ENCODE measurements at regions not wholly inside any gene's neighbourhood (a gene's known extent, or its start where the extent isn't known, plus 50 kb on each side); places are given as distances from the start of the nearest gene placed in this dataset.

DNA sequence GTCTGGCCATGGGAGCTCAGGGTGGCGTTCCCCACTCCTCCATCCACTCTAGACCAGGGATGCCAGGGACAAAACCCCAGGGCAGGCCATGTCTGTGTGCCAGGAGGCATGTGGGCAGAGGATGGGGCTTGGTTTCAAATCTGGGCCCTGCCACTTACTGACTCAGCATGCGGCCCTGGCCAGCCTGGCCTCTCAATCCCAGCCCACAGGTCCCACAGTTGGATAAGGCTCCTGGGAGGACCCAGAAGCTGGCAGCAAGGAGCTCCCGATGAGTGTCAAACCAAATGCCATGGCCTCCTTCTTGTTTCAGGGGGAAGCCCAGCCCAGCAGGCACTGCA is 1290.4 kb downstream of the BRD1 start:
- no peak for TF ChIP-seq POLR2AphosphoS5 (IDR thresholded peaks at IDR 0.05; ENCODE audit: low read depth)
- TF ChIP-seq CREB1 (CRISPR knock-in tag; IDR thresholded peaks at IDR 0.05; ENCODE audit: low read depth) = no peak
- TF ChIP-seq, protein P1, sequence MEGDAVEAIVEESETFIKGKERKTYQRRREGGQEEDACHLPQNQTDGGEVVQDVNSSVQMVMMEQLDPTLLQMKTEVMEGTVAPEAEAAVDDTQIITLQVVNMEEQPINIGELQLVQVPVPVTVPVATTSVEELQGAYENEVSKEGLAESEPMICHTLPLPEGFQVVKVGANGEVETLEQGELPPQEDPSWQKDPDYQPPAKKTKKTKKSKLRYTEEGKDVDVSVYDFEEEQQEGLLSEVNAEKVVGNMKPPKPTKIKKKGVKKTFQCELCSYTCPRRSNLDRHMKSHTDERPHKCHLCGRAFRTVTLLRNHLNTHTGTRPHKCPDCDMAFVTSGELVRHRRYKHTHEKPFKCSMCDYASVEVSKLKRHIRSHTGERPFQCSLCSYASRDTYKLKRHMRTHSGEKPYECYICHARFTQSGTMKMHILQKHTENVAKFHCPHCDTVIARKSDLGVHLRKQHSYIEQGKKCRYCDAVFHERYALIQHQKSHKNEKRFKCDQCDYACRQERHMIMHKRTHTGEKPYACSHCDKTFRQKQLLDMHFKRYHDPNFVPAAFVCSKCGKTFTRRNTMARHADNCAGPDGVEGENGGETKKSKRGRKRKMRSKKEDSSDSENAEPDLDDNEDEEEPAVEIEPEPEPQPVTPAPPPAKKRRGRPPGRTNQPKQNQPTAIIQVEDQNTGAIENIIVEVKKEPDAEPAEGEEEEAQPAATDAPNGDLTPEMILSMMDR (conservative IDR thresholded peaks at IDR 0.05; ENCODE audit: low read depth in 2 of 2) = no peak
- TF ChIP-seq, protein P2, sequence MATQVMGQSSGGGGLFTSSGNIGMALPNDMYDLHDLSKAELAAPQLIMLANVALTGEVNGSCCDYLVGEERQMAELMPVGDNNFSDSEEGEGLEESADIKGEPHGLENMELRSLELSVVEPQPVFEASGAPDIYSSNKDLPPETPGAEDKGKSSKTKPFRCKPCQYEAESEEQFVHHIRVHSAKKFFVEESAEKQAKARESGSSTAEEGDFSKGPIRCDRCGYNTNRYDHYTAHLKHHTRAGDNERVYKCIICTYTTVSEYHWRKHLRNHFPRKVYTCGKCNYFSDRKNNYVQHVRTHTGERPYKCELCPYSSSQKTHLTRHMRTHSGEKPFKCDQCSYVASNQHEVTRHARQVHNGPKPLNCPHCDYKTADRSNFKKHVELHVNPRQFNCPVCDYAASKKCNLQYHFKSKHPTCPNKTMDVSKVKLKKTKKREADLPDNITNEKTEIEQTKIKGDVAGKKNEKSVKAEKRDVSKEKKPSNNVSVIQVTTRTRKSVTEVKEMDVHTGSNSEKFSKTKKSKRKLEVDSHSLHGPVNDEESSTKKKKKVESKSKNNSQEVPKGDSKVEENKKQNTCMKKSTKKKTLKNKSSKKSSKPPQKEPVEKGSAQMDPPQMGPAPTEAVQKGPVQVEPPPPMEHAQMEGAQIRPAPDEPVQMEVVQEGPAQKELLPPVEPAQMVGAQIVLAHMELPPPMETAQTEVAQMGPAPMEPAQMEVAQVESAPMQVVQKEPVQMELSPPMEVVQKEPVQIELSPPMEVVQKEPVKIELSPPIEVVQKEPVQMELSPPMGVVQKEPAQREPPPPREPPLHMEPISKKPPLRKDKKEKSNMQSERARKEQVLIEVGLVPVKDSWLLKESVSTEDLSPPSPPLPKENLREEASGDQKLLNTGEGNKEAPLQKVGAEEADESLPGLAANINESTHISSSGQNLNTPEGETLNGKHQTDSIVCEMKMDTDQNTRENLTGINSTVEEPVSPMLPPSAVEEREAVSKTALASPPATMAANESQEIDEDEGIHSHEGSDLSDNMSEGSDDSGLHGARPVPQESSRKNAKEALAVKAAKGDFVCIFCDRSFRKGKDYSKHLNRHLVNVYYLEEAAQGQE (IDR thresholded peaks at IDR 0.05; ENCODE audit: unreplicated experiment) = no peak

Measured in GM23338 (cell line).